Esophagus squamous epithelium (tissue), 4 donors: ENCODE measurements at regions not wholly inside any gene's neighbourhood (a gene's known extent, or its start where the extent isn't known, plus 50 kb on each side); places are given as distances from the start of the nearest gene placed in this dataset.

Experiments
- CTCF ChIP-seq, 6 experiments: fragments of 450-650 bp in 4 of 6; fragments of 200-600 bp in 2 of 6; sonication (generic) in 2 of 6; IDR thresholded peaks; one replicate each; pipeline ENCODE4 v1.5.1; 2016 to 2019; ENCODE audit warnings: antibody characterized with exemption in 6 of 6, mild to moderate bottlenecking in 4 of 6, moderate library complexity in 4 of 6
- POLR2A ChIP-seq, 4 donors: fragments of 450-650 bp; IDR thresholded peaks; one replicate each; pipeline ENCODE4 v1.6.1; 2017; ENCODE audit warnings: antibody characterized with exemption in 4 of 4, mild to moderate bottlenecking in 4 of 4, moderate library complexity in 3 of 4

- no peak for TF ChIP-seq POLR2A (IDR thresholded peaks at IDR 0.05)
- TF ChIP-seq CTCF (IDR thresholded peaks at IDR 0.05), result no peak
Measured at GRCh38 chr4:1516261-1516660, 110.0 kb upstream of the NKX1-1 start.
